Astrocyte of the spinal cord (primary cell): ENCODE measurements at regions not wholly inside any gene's neighbourhood (a gene's known extent, or its start where the extent isn't known, plus 50 kb on each side); places are given as distances from the start of the nearest gene placed in this dataset.

Experiments used
- DNase-seq: peaks from one replicate; pipeline ENCODE4 v3.0.0; 2011; ENCODE audit warnings: low read depth, low spot score
- H3K4me3 ChIP-seq: 2 replicates; pipeline ENCODE4 v1.5.1; 2011; ENCODE audit warnings: low read depth, mild to moderate bottlenecking, low read length, moderate library complexity
- CTCF ChIP-seq: IDR thresholded peaks from 2 replicates; pipeline ENCODE4 v1.5.1; 2012; ENCODE audit warnings: low read depth, mild to moderate bottlenecking, low read length, inconsistent platforms
- in situ Hi-C: cut with HindIII; loops from 2 replicates; pipeline ENCODE4 v1.10.0; 2017; ENCODE audit warnings: low sequenced_read_pairs

DNA sequence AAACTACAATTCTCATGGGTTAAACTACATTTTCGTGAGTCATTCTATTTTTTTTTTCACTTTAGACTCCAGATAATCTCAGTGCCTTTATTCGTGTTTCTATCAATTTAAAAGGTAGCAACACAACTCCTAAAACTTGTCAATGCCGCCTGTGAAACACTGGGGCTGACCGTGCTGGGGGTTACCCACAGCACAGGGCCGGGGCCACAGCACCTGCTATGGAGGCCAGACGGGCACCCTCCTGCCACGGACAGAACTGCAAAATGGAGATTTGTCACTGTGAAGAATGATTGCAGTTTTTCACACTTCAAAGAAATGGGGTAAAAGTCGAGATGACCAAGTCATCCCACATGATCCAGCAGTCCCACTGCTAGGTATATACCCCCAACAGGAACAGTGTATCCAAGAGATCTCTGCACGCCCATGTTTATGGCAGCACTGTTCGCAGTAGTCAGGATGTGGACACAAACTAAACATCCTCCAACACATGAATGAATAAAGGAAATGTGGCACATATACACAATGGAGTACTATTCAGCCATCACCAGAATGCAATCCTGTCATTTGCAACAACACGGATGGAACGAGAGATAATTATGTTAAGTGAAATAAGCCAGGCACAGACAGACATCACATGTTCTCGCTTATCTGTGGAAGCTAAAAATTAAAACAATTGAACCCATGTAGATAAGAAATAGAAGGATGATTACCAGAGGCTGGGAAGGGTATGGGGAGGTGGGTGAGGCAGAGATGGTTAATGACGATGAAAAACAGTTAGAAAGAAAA, 290.1 kb downstream of the SMOC2 start:
- in situ Hi-C loops, result no loop called here
- no peak overlapping the region for H3K4me3 ChIP-seq
- DNase-seq, result no peak
- no peak for TF ChIP-seq CTCF

DNA sequence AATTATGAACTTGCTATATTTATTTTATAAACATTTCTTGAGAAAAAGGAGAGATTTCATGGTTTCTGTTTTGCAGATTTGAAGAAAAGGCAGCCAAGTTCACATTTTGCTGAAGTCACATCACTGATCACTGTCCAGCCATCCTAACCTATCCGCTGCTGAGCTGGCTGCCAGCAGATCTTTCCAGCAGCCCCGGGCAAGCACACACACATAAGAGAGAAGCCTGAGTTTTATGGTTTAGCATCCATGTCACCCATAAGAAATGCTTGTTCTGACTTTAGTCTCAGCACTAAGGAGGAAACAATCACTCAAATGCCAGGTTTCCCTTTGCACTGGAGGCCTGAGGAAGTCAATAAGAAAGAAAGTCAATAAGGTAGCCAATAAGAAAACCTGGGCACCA, 287.1 kb downstream of the SMOC2 start:
- in situ Hi-C loops, result no loop called here
- DNase-seq, result no peak
- no peak for TF ChIP-seq CTCF
- no peak overlapping the region for H3K4me3 ChIP-seq

DNA sequence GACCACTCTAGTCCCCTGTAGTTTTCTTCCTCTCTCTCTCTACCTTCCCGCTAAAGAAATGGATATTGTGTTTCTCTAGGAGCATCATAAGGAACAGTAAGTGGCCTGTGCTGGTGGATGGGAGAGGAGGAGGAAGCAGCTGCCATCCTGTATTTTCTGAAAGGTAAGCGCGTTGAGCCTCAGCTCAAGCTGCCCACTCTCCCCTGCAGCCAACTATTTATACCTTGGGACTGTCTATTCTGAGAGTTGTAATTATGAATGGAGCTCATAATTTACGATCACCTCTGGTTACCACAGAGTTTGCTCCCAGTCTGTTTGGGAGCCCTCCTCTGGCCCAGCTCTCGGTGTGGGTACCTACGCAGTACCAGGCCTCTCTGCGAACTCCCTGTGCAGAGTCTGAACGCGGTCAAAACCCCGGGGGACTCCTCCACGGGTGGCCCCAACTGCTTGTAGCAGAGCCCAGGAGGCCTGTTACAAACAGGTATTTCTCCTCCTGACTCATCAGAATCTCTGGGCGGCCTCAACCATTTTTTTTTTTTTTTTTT, 285.4 kb downstream of the SMOC2 start:
- no peak for TF ChIP-seq CTCF
- no peak for DNase-seq
- in situ Hi-C loops, result no loop called here
- no peak overlapping the region for H3K4me3 ChIP-seq

DNA sequence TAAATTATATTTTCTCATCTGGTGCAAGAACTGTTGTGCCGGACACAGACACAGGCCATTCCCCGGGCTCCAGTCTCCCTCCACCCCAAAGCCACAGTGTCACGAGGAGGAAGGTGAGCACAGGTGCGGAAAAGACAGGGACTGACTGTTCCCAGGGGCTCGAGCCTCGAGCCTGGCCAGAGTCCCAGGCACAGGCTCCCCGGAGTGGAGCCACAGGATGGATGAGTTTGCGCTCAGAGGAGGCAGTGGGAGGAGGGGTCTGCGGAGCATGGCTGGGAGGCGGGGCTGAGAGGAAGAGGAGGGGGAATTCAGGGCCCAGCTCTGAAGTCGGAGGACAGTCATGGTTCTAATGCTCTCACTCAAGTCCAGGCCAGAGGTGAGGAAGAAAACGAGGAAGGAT, 284.8 kb downstream of the SMOC2 start:
- no peak for DNase-seq
- in situ Hi-C loops, result no loop called here
- no peak overlapping the region for H3K4me3 ChIP-seq
- no peak for TF ChIP-seq CTCF

GRCh38 chr6:168724669-168725570, 283.9 kb downstream of the SMOC2 start:
- TF ChIP-seq CTCF, result no peak
- DNase-seq, result no peak
- in situ Hi-C loops, result no loop called here

GRCh38 chr6:168724033-168724432, 283.0 kb downstream of the SMOC2 start:
- H3K4me3 ChIP-seq, result no peak overlapping the region
- no peak for TF ChIP-seq CTCF
- no peak for DNase-seq
- in situ Hi-C loops, result no loop called here

More at GRCh38 chr6:168724669-168725570, 283.9 kb downstream of the SMOC2 start:
- no peak overlapping the region for H3K4me3 ChIP-seq
